Daoy (cell line): ENCODE measurements at regions not wholly inside any gene's neighbourhood (a gene's known extent, or its start where the extent isn't known, plus 50 kb on each side); places are given as distances from the start of the nearest gene placed in this dataset.
"Not testable (repeated sequence)": the region's sequence is repeated elsewhere in the genome, so short reads cannot be mapped to it uniquely, and the experiment has no call there.

Experiments used
- DNase-seq: peaks from one replicate; pipeline ENCODE4 v3.0.0-alpha.2; 2015; ENCODE audit warnings: low read depth

- DNase-seq: no peak
These were observed 207.5 kb upstream of the LINGO1 start for GRCh38 chr15:77839970-77840905.

- no peak for DNase-seq
These were observed 206.7 kb upstream of the LINGO1 start for GRCh38 chr15:77839456-77839855.

GRCh38 chr15:77838595-77838994 is 205.9 kb upstream of the LINGO1 start:
- DNase-seq: no peak

- DNase-seq: peak; percentile 65
These were observed 205.3 kb upstream of the LINGO1 start for GRCh38 chr15:77838061-77838460.

GRCh38 chr15:77837649-77838025 is 204.9 kb upstream of the LINGO1 start:
- DNase-seq: no peak

GRCh38 chr15:77836906-77837648 is 204.4 kb upstream of the LINGO1 start:
- no peak for DNase-seq

GRCh38 chr15:77836121-77836692 is 203.5 kb upstream of the LINGO1 start:
- peak; percentile 50 for DNase-seq

- no peak for DNase-seq
These were observed 201.7 kb upstream of the LINGO1 start for GRCh38 chr15:77834276-77834990.

GRCh38 chr15:77832874-77833273 is 200.2 kb upstream of the LINGO1 start:
- DNase-seq: no peak

- DNase-seq: no peak
These were observed 199.3 kb upstream of the LINGO1 start for GRCh38 chr15:77831986-77832385.

GRCh38 chr15:77830051-77830468 is 197.3 kb upstream of the LINGO1 start:
- peak; percentile 50 for DNase-seq

GRCh38 chr15:77829331-77829730 is 196.6 kb upstream of the LINGO1 start:
- not testable (repeated sequence) for DNase-seq

GRCh38 chr15:77827860-77828259 is 195.1 kb upstream of the LINGO1 start:
- no peak for DNase-seq

GRCh38 chr15:77826006-77826695 is 193.4 kb upstream of the LINGO1 start:
- DNase-seq: no peak

GRCh38 chr15:77825546-77825945 is 192.8 kb upstream of the LINGO1 start:
- DNase-seq: no peak

- DNase-seq: no peak
These were observed 192.5 kb upstream of the LINGO1 start for GRCh38 chr15:77825252-77825542.

- DNase-seq: no peak
These were observed 191.9 kb upstream of the LINGO1 start for GRCh38 chr15:77824361-77825251.

- DNase-seq: no peak
These were observed 191.0 kb upstream of the LINGO1 start for GRCh38 chr15:77823736-77824135.

- no peak for DNase-seq
These were observed 190.0 kb upstream of the LINGO1 start for GRCh38 chr15:77822631-77823230.

- no peak for DNase-seq
These were observed 189.2 kb upstream of the LINGO1 start for GRCh38 chr15:77821959-77822256.
